Trophoblast cell (in vitro differentiated cells and primary cell): ENCODE measurements at regions not wholly inside any gene's neighbourhood (a gene's known extent, or its start where the extent isn't known, plus 50 kb on each side); places are given as distances from the start of the nearest gene placed in this dataset.

ENCODE experiments used
- DNase-seq, 2 donors: peaks; one replicate each; pipeline ENCODE4 v3.0.0-alpha.2; 2016
- H2AFZ ChIP-seq: 2 replicates; pipeline ENCODE4 v1.6.1; 2013; ENCODE audit warnings: low read length, moderate library complexity, mild to moderate bottlenecking; ENCODE audit not compliant: insufficient read depth, poor library complexity
- H2AK5ac ChIP-seq: 2 replicates; pipeline ENCODE4 v1.6.1; 2013; ENCODE audit warnings: mild to moderate bottlenecking, low read length
- H2BK120ac ChIP-seq: 2 replicates; pipeline ENCODE4 v1.6.1; 2013; ENCODE audit warnings: low read length, mild to moderate bottlenecking, moderate library complexity; ENCODE audit not compliant: insufficient read depth, poor library complexity
- H2BK12ac ChIP-seq: 2 replicates; pipeline ENCODE4 v1.6.1; 2013; ENCODE audit warnings: mild to moderate bottlenecking, low read length, moderate library complexity
- H2BK5ac ChIP-seq: 2 replicates; pipeline ENCODE4 v1.6.1; 2013; ENCODE audit warnings: low read length, low read depth, moderate library complexity, mild to moderate bottlenecking; ENCODE audit not compliant: poor library complexity
- H3K14ac ChIP-seq: 2 replicates; pipeline ENCODE4 v1.6.1; 2013; ENCODE audit warnings: mild to moderate bottlenecking, low read length
- H3K18ac ChIP-seq: 2 replicates; pipeline ENCODE4 v1.6.1; 2013; ENCODE audit warnings: mild to moderate bottlenecking, low read length
- H3K23ac ChIP-seq: 2 replicates; pipeline ENCODE4 v1.6.1; 2013; ENCODE audit warnings: low read length
- H3K27ac ChIP-seq: 2 replicates; pipeline ENCODE4 v1.5.1; 2013; ENCODE audit warnings: low read depth, mild to moderate bottlenecking, inconsistent platforms, low read length, moderate library complexity
- H3K27me3 ChIP-seq: 2 replicates; pipeline ENCODE4 v1.6.1; 2013; ENCODE audit warnings: inconsistent platforms, mild to moderate bottlenecking, low read length, moderate library complexity; ENCODE audit not compliant: insufficient read depth
- H3K36me3 ChIP-seq, 2 experiments: 1 replicate in 1 of 2; 2 replicates in 1 of 2; pipeline ENCODE4 v1.6.1; 2013; ENCODE audit warnings: low read length in 2 of 2, mild to moderate bottlenecking in 2 of 2, moderate library complexity in 1 of 2; ENCODE audit not compliant: insufficient read depth in 2 of 2, control insufficient read depth in 1 of 2
- H3K4ac ChIP-seq: 2 replicates; pipeline ENCODE4 v1.6.1; 2013; ENCODE audit warnings: low read depth, mild to moderate bottlenecking, low read length, moderate library complexity
- H3K4me1 ChIP-seq, 2 experiments: 1 replicate in 1 of 2; 2 replicates in 1 of 2; pipeline ENCODE4 v1.6.1; 2013; ENCODE audit warnings: low read length in 2 of 2, mild to moderate bottlenecking in 2 of 2, moderate library complexity in 1 of 2; ENCODE audit not compliant: insufficient read depth in 2 of 2, control insufficient read depth in 1 of 2
- H3K4me2 ChIP-seq: 2 replicates; pipeline ENCODE4 v1.6.1; 2013; ENCODE audit warnings: inconsistent platforms, mild to moderate bottlenecking, low read length, moderate library complexity
- H3K4me3 ChIP-seq: 2 replicates; pipeline ENCODE4 v1.5.1; 2013; ENCODE audit warnings: mild to moderate bottlenecking, low read depth, low read length, inconsistent platforms
- H3K79me1 ChIP-seq: one replicate; pipeline ENCODE4 v1.6.1; 2013; ENCODE audit warnings: low read length
- H3K79me2 ChIP-seq: 2 replicates; pipeline ENCODE4 v1.6.1; 2013; ENCODE audit warnings: low read length, mild to moderate bottlenecking; ENCODE audit not compliant: control insufficient read depth, insufficient read depth, poor library complexity
- H3K9ac ChIP-seq: 2 replicates; pipeline ENCODE4 v1.6.1; 2013; ENCODE audit warnings: mild to moderate bottlenecking, low read length
- H3K9me3 ChIP-seq: 2 replicates; pipeline ENCODE4 v1.6.1; 2013; ENCODE audit warnings: low read depth, mild to moderate bottlenecking, control low read depth, inconsistent platforms, low read length; ENCODE audit not compliant: insufficient read depth
- H4K12ac ChIP-seq: 2 replicates; pipeline ENCODE4 v1.6.1; 2013; ENCODE audit warnings: low read depth, mild to moderate bottlenecking, low read length, moderate library complexity
- H4K8ac ChIP-seq: 2 replicates; pipeline ENCODE4 v1.6.1; 2013; ENCODE audit warnings: low read depth, mild to moderate bottlenecking, low read length, moderate library complexity
- H4K91ac ChIP-seq: one replicate; pipeline ENCODE4 v1.6.1; 2013; ENCODE audit warnings: low read depth, mild to moderate bottlenecking, low read length, moderate library complexity
- WGBS: extraction: QIAGEN DNeasy Blood & Tissue Kit; methylation state at CpG from one replicate; pipeline ENCODE4 v1.1.7; 2013; ENCODE audit warnings: missing lambda C conversion rate; ENCODE audit not compliant: insufficient read length, insufficient coverage; ENCODE audit errors: extremely low coverage; 5-methylcytosine and 5-hydroxymethylcytosine counted together

GRCh38 chr12:132399092-132400010 is 70.0 kb upstream of the GALNT9 start:
- no peaks in the 10 kb centered on the region for H3K4me1 ChIP-seq
- peaks cover 7% of the 10 kb centered on the region for H3K27me3 ChIP-seq
- H3K18ac ChIP-seq: no peak overlapping the region
- H2AFZ ChIP-seq: no peak overlapping the region
- H2AK5ac ChIP-seq: no peak overlapping the region
- H3K4ac ChIP-seq: no peak overlapping the region
- H4K91ac ChIP-seq: no peak overlapping the region
- no peak overlapping the region for H3K14ac ChIP-seq
- H3K27ac ChIP-seq: no peak overlapping the region
- no peaks in the 10 kb centered on the region for H3K79me2 ChIP-seq
- H3K23ac ChIP-seq: no peak overlapping the region
- no peak overlapping the region for H2BK120ac ChIP-seq
- no peak overlapping the region for H3K9ac ChIP-seq
- H4K8ac ChIP-seq: no peak overlapping the region
- no peak overlapping the region for H2BK12ac ChIP-seq
- H3K36me3 ChIP-seq: no peaks in the 10 kb centered on the region
- H3K79me1 ChIP-seq: no peaks in the 10 kb centered on the region
- H2BK5ac ChIP-seq: no peak overlapping the region
- no peak overlapping the region for H3K4me2 ChIP-seq
- peaks cover 3% of the 10 kb centered on the region for H3K9me3 ChIP-seq
- no peak overlapping the region for H3K4me3 ChIP-seq
- no CpG with 5 or more reads among the region's 43 CpGs for WGBS
- no peak overlapping the region for H4K12ac ChIP-seq
- DNase-seq: no peak

GRCh38 chr12:132398386-132398991 is 69.1 kb upstream of the GALNT9 start:
- no peak overlapping the region for H4K91ac ChIP-seq
- no peak overlapping the region for H3K14ac ChIP-seq
- no CpG with 5 or more reads among the region's 24 CpGs for WGBS
- no peak overlapping the region for H4K8ac ChIP-seq
- H2AK5ac ChIP-seq: no peak overlapping the region
- no peaks in the 10 kb centered on the region for H3K36me3 ChIP-seq
- H3K23ac ChIP-seq: no peak overlapping the region
- H3K4ac ChIP-seq: no peak overlapping the region
- no peak overlapping the region for H3K9ac ChIP-seq
- no peaks in the 10 kb centered on the region for H3K79me2 ChIP-seq
- no peak overlapping the region for H3K4me3 ChIP-seq
- peaks cover 3% of the 10 kb centered on the region for H3K9me3 ChIP-seq
- no peak for DNase-seq
- no peak overlapping the region for H2BK12ac ChIP-seq
- H3K79me1 ChIP-seq: no peaks in the 10 kb centered on the region
- no peak overlapping the region for H3K4me2 ChIP-seq
- no peak overlapping the region for H2AFZ ChIP-seq
- no peak overlapping the region for H2BK5ac ChIP-seq
- H3K27me3 ChIP-seq: peaks cover 7% of the 10 kb centered on the region
- H4K12ac ChIP-seq: no peak overlapping the region
- no peak overlapping the region for H3K18ac ChIP-seq
- H3K27ac ChIP-seq: no peak overlapping the region
- H2BK120ac ChIP-seq: no peak overlapping the region
- no peaks in the 10 kb centered on the region for H3K4me1 ChIP-seq

GRCh38 chr12:132397934-132398385 is 68.6 kb upstream of the GALNT9 start:
- H3K36me3 ChIP-seq: no peaks in the 10 kb centered on the region
- no peaks in the 10 kb centered on the region for H3K4me1 ChIP-seq
- no peak overlapping the region for H4K91ac ChIP-seq
- no CpG with 5 or more reads among the region's 14 CpGs for WGBS
- no peak overlapping the region for H2BK5ac ChIP-seq
- no peak overlapping the region for H2BK120ac ChIP-seq
- H3K23ac ChIP-seq: no peak overlapping the region
- no peak overlapping the region for H3K18ac ChIP-seq
- no peaks in the 10 kb centered on the region for H3K79me1 ChIP-seq
- H3K79me2 ChIP-seq: no peaks in the 10 kb centered on the region
- no peak overlapping the region for H3K4me3 ChIP-seq
- H3K9me3 ChIP-seq: peaks cover 3% of the 10 kb centered on the region
- H3K4ac ChIP-seq: no peak overlapping the region
- no peak overlapping the region for H2BK12ac ChIP-seq
- peaks cover 7% of the 10 kb centered on the region for H3K27me3 ChIP-seq
- no peak overlapping the region for H3K4me2 ChIP-seq
- no peak for DNase-seq
- H3K9ac ChIP-seq: no peak overlapping the region
- no peak overlapping the region for H4K8ac ChIP-seq
- no peak overlapping the region for H4K12ac ChIP-seq
- H3K27ac ChIP-seq: no peak overlapping the region
- no peak overlapping the region for H2AK5ac ChIP-seq
- H2AFZ ChIP-seq: no peak overlapping the region
- H3K14ac ChIP-seq: no peak overlapping the region

GRCh38 chr12:132397152-132397933 is 68.0 kb upstream of the GALNT9 start:
- Histone ChIP-seq H3K36me3 (no peaks in the 10 kb centered on the region), H4K8ac (no peak overlapping the region), H3K27ac (no peak overlapping the region), H3K79me2 (no peaks in the 10 kb centered on the region), H2AFZ (no peak overlapping the region), H2BK12ac (no peak overlapping the region), H3K4ac (no peak overlapping the region), H3K4me2 (no peak overlapping the region), H3K79me1 (no peaks in the 10 kb centered on the region), H2AK5ac (no peak overlapping the region), H3K4me1 (no peaks in the 10 kb centered on the region), H4K12ac (no peak overlapping the region), H2BK120ac (no peak overlapping the region), H2BK5ac (no peak overlapping the region), H3K27me3 (peaks cover 7% of the 10 kb centered on the region), H3K23ac (no peak overlapping the region), H3K14ac (no peak overlapping the region), H3K4me3 (no peak overlapping the region), H3K18ac (no peak overlapping the region), H4K91ac (no peak overlapping the region), H3K9me3 (peaks cover 3% of the 10 kb centered on the region), H3K9ac (no peak overlapping the region)
- no CpG with 5 or more reads among the region's 39 CpGs for WGBS
- no peak for DNase-seq
